ENCODE measurements at regions not wholly inside any gene's neighbourhood (a gene's known extent, or its start where the extent isn't known, plus 50 kb on each side); places are given as distances from the start of the nearest gene placed in this dataset.

DNA sequence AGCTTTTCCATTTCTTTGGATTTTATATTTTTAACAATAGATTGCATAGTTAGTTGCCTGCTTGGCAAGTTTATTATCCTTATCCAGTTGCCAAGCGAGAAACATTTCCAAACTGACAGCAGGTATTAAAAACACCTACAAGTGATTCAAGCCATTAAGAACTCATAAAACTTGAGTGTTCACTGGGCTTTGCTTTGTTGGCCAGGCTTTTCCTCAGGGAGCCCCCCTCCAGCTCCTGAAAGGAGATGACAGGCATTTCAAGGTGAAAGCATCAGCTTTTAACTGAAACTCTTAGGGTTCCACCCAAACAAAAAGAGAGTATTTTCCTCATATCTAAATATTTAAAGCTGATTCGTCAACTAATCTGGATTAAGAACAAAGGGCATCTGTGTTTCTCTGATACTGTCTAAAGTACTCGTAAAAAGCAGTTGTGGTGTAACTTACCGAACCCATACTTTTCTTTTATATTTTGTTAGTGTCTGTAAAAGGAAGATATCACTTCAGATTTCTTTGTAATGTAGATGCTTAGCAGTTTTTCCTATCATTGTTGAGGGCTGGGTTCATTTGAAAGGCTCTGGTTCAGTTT lies 363.4 kb downstream of the OTOL1 start:
- ATAC-seq = no peak
- no peak for DNase-seq
- 58% methylated on average over 4 of the region's 4 CpGs for WGBS (ENCODE audit: insufficient coverage, low coverage, low lambda C conversion rate, missing lambda C conversion rate)
- no peak overlapping the region for H3K4me3 ChIP-seq
- no peak for TF ChIP-seq POLR2A (IDR thresholded peaks at IDR 0.05)
- no peak for TF ChIP-seq CTCF (IDR thresholded peaks at IDR 0.05)
- H3K4me1 ChIP-seq = no peaks in the 10 kb centered on the region
- intact Hi-C loops (cut with DNase I) = no loop called here
- no peaks in the 10 kb centered on the region for H3K36me3 ChIP-seq
- H3K9me3 ChIP-seq = no peaks in the 10 kb centered on the region
- H3K27me3 ChIP-seq = no peaks in the 10 kb centered on the region
- no peak overlapping the region for H3K27ac ChIP-seq

- H3K4me3 ChIP-seq = no peak overlapping the region
- H3K27me3 ChIP-seq = no peaks in the 10 kb centered on the region
- intact Hi-C loops (cut with DNase I) = no loop called here
- H3K27ac ChIP-seq = no peak overlapping the region
- no peaks in the 10 kb centered on the region for H3K9me3 ChIP-seq
- H3K36me3 ChIP-seq = no peaks in the 10 kb centered on the region
- WGBS (ENCODE audit: insufficient coverage, low coverage, low lambda C conversion rate, missing lambda C conversion rate) = 53% methylated on average over 1 of the region's 1 CpG
- ATAC-seq (no peak), DNase-seq (no peak)
- H3K4me1 ChIP-seq = no peaks in the 10 kb centered on the region
- TF ChIP-seq POLR2A (IDR thresholded peaks at IDR 0.05) (no peak), CTCF (IDR thresholded peaks at IDR 0.05) (no peak)
These were observed 367.2 kb downstream of the OTOL1 start for GRCh38 chr3:161863775-161864174.

GRCh38 chr3:161866176-161866575 lies 369.6 kb downstream of the OTOL1 start:
- H3K27me3 ChIP-seq = no peaks in the 10 kb centered on the region
- H3K4me1 ChIP-seq = no peaks in the 10 kb centered on the region
- intact Hi-C loops (cut with DNase I) = no loop called here
- no peak for ATAC-seq
- WGBS (ENCODE audit: insufficient coverage, low coverage, low lambda C conversion rate, missing lambda C conversion rate) = 32% methylated on average over 1 of the region's 1 CpG
- no peak for DNase-seq
- no peak overlapping the region for H3K4me3 ChIP-seq
- H3K36me3 ChIP-seq = no peaks in the 10 kb centered on the region
- H3K27ac ChIP-seq = no peak overlapping the region
- no peak for TF ChIP-seq CTCF (IDR thresholded peaks at IDR 0.05)
- TF ChIP-seq POLR2A (IDR thresholded peaks at IDR 0.05) = no peak
- H3K9me3 ChIP-seq = no peaks in the 10 kb centered on the region

DNA sequence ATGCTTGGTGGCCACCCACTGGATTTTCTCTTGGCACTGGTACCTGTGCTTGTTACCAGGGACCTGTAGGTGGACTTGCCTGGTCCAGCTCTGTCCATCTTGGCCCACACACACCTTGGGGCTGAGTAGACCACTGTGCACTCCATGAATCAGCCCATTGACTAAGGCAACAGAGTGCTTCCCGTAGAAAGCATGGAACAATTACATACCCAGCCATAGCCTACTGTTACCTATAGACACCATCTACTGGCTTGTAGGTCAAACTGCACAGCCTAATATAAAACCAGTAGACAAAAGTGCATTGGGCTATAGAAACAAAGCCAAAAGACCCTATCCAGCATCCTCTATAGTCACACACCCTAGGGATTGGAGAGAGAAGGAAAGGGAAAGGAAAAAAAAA lies 378.9 kb downstream of the OTOL1 start:
- Histone ChIP-seq H3K4me3 (no peak overlapping the region), H3K9me3 (no peaks in the 10 kb centered on the region), H3K27me3 (no peaks in the 10 kb centered on the region), H3K27ac (no peak overlapping the region), H3K4me1 (no peaks in the 10 kb centered on the region), H3K36me3 (no peaks in the 10 kb centered on the region)
- DNase-seq = no peak
- TF ChIP-seq POLR2A (IDR thresholded peaks at IDR 0.05) = no peak
- no peak for TF ChIP-seq CTCF (IDR thresholded peaks at IDR 0.05)
- intact Hi-C loops (cut with DNase I) = no loop called here
- ATAC-seq = no peak
- WGBS (ENCODE audit: insufficient coverage, low coverage, low lambda C conversion rate, missing lambda C conversion rate) = no CpG with 5 or more reads among the region's 1 CpG

DNA sequence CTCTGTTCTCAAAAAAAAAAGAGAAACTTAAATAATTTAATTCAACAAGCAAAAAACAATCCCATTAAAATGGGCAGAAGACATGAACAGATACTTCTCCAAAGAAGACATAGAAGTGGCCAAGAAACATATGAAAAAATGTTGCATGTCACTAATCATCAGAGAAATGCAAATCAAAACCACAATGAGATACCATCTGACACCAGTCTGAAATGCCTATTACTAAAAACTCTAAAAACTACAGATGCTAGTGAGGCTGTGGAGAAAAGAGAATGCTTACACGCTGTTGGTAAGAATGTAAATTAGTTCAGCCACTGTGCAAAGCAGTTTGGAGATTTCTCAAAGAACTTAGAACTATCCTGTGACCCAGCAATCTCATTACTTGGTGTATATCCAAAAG lies 382.9 kb downstream of the OTOL1 start:
- Histone ChIP-seq H3K27me3 (no peaks in the 10 kb centered on the region), H3K9me3 (no peaks in the 10 kb centered on the region), H3K4me3 (no peak overlapping the region), H3K36me3 (no peaks in the 10 kb centered on the region), H3K27ac (no peak overlapping the region), H3K4me1 (no peaks in the 10 kb centered on the region)
- 0% methylated on average over 1 of the region's 1 CpG for WGBS (ENCODE audit: insufficient coverage, low coverage, low lambda C conversion rate, missing lambda C conversion rate)
- no peak for ATAC-seq
- no peak for DNase-seq
- TF ChIP-seq CTCF (IDR thresholded peaks at IDR 0.05) (no peak), POLR2A (IDR thresholded peaks at IDR 0.05) (no peak)
- intact Hi-C loops (cut with DNase I) = no loop called here
